MM.1S (cell line): ENCODE measurements at regions not wholly inside any gene's neighbourhood (a gene's known extent, or its start where the extent isn't known, plus 50 kb on each side); places are given as distances from the start of the nearest gene placed in this dataset.

Experiments
- EZH2 ChIP-seq: fragments of 300-600 bp; sonication (generic); optimal IDR thresholded peaks from 2 replicates; pipeline ENCODE3; 2017; ENCODE audit warnings: low read depth, mild to moderate bottlenecking, antibody characterized with exemption, low read length, mixed read lengths
- EZH2phosphoT487 ChIP-seq: fragments of 300-600 bp; sonication (generic); IDR thresholded peaks from 2 replicates; pipeline ENCODE4 v1.6.1; 2018; ENCODE audit warnings: antibody characterized with exemption, low read length
- TF ChIP-seq, protein P1 (sequence below): fragments of 300-600 bp; sonication (generic); IDR thresholded peaks from 2 replicates; pipeline ENCODE4 v1.5.1; 2016; ENCODE audit warnings: antibody characterized with exemption, low read length, mixed read lengths

DNA sequence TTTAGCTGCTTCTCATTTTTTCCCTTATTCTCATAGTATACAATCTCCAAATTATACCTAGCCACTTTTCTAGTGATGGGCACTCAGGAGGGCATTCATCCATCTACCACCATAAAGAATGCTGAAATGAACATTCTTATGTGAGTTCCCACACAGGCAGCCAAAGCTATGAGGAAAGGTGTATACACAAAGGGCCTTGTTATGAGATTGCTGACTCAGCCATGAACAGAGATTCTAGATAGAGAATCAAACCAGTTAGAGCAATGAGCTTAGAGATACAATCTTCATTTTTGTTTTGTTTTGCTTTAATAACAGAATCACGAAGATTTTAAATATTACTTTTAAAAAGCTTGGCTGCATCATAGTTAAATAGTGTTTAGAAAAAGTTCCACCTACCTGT lies 54.8 kb upstream of the TNKS2 start:
- TF ChIP-seq, protein P1, sequence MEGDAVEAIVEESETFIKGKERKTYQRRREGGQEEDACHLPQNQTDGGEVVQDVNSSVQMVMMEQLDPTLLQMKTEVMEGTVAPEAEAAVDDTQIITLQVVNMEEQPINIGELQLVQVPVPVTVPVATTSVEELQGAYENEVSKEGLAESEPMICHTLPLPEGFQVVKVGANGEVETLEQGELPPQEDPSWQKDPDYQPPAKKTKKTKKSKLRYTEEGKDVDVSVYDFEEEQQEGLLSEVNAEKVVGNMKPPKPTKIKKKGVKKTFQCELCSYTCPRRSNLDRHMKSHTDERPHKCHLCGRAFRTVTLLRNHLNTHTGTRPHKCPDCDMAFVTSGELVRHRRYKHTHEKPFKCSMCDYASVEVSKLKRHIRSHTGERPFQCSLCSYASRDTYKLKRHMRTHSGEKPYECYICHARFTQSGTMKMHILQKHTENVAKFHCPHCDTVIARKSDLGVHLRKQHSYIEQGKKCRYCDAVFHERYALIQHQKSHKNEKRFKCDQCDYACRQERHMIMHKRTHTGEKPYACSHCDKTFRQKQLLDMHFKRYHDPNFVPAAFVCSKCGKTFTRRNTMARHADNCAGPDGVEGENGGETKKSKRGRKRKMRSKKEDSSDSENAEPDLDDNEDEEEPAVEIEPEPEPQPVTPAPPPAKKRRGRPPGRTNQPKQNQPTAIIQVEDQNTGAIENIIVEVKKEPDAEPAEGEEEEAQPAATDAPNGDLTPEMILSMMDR = no peak
- TF ChIP-seq EZH2 = no peak
- TF ChIP-seq EZH2phosphoT487 = no peak
